ENCODE measurements at regions not wholly inside any gene's neighbourhood (a gene's known extent, or its start where the extent isn't known, plus 50 kb on each side); places are given as distances from the start of the nearest gene placed in this dataset.

DNA sequence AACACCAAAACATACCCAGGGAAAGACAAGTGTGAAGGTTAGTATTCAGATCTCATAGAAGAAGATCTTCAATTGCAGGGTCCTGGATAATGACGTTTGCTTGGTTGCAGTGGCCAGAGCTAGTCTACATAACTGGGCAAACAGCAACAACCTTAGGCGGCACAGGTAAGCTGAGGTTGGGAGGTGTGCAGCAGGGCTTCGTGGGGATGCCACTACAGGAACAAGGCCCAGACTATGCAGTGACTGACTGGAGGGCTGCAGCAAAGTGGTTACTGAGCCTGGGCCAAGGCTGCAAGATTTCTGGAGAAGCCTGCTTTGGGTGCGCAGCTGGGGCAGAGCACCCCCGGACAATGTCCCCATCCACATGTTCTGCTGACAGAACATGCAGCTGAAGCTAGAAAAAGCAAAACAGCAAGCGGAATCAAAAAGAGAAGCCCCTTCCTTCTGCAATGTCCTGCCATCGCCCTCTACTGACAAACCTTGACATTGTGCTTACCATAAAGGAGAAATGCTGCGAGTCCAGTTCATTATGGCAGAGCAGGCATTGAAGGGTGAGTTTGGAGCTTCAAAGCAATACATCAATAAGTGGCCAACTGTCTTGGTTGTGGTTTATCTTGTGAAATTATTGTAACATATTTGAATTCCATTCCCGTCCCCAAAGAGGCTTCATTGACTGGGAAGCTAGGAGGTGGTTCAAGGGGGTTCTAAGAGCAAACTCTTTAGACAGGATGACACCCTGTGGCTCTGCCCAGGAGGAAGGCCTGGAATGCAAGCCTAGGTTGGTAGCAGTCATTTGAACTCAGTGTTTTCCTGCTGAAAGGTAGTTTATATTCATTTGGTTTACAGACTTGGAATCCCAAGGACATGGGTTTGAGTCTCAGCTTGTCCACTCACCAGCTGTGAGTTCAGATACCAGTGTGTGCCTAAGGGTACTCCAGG lies 217.0 kb downstream of the PDCD6IP start:
- Histone ChIP-seq H3K4me3 (replicated peaks; ENCODE audit: insufficient read depth, low read length) (no peak overlapping the region), H3K27ac (replicated peaks) (no peak overlapping the region), H3K27me3 (ENCODE audit: insufficient read depth, poor library complexity, severe bottlenecking) (no peaks in the 10 kb centered on the region)
- TF ChIP-seq, protein P1, sequence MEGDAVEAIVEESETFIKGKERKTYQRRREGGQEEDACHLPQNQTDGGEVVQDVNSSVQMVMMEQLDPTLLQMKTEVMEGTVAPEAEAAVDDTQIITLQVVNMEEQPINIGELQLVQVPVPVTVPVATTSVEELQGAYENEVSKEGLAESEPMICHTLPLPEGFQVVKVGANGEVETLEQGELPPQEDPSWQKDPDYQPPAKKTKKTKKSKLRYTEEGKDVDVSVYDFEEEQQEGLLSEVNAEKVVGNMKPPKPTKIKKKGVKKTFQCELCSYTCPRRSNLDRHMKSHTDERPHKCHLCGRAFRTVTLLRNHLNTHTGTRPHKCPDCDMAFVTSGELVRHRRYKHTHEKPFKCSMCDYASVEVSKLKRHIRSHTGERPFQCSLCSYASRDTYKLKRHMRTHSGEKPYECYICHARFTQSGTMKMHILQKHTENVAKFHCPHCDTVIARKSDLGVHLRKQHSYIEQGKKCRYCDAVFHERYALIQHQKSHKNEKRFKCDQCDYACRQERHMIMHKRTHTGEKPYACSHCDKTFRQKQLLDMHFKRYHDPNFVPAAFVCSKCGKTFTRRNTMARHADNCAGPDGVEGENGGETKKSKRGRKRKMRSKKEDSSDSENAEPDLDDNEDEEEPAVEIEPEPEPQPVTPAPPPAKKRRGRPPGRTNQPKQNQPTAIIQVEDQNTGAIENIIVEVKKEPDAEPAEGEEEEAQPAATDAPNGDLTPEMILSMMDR (IDR thresholded peaks at IDR 0.05; ENCODE audit: insufficient read depth, low read length) = no peak
- TF ChIP-seq POLR2AphosphoS5 (IDR thresholded peaks at IDR 0.05; ENCODE audit: low read depth) = no peak
- TF ChIP-seq GABPA (IDR thresholded peaks at IDR 0.05; ENCODE audit: low read depth) = no peak
- TF ChIP-seq, protein P2, sequence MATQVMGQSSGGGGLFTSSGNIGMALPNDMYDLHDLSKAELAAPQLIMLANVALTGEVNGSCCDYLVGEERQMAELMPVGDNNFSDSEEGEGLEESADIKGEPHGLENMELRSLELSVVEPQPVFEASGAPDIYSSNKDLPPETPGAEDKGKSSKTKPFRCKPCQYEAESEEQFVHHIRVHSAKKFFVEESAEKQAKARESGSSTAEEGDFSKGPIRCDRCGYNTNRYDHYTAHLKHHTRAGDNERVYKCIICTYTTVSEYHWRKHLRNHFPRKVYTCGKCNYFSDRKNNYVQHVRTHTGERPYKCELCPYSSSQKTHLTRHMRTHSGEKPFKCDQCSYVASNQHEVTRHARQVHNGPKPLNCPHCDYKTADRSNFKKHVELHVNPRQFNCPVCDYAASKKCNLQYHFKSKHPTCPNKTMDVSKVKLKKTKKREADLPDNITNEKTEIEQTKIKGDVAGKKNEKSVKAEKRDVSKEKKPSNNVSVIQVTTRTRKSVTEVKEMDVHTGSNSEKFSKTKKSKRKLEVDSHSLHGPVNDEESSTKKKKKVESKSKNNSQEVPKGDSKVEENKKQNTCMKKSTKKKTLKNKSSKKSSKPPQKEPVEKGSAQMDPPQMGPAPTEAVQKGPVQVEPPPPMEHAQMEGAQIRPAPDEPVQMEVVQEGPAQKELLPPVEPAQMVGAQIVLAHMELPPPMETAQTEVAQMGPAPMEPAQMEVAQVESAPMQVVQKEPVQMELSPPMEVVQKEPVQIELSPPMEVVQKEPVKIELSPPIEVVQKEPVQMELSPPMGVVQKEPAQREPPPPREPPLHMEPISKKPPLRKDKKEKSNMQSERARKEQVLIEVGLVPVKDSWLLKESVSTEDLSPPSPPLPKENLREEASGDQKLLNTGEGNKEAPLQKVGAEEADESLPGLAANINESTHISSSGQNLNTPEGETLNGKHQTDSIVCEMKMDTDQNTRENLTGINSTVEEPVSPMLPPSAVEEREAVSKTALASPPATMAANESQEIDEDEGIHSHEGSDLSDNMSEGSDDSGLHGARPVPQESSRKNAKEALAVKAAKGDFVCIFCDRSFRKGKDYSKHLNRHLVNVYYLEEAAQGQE (IDR thresholded peaks at IDR 0.05; ENCODE audit: insufficient replicate concordance, low read depth) = no peak
- TF ChIP-seq SPI1 (IDR thresholded peaks at IDR 0.05; ENCODE audit: borderline replicate concordance, low read depth) = no peak
- DNase-seq (ENCODE audit: low read depth in 1 of 2, low spot score in 1 of 2) = peak in 1 of 2 experiments; percentile 10

DNA sequence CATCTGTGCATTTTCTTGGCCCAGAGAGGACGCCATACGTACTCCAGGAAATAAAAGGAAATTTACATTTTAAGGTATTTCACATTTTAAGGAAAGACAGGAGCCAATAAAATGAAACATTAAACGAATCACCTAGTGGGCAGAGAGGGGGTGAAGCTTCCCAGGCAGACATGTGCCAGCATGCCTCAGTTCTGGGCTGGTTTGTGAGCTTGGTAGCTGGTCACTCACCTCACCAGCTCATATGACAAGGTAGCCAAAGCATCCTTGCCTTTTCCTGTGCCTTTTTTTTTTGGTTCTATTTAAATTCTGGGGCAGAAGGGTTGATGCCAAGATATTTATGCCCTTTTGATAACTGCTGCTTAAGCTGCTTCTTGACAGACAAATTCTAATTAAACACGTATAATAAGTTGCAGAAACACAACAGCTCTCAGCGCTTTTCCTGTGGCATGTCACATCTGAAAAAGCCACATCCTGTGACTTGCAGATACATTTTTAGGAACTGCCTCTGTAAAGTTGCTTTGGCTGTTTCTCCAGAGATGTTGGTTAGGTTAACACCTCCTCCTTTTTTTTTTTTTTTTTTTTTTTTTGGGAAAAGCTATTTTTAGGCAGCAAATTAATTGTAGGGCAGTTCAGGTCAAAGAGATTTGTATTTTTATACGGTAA lies 218.6 kb downstream of the PDCD6IP start:
- Histone ChIP-seq H3K27ac (replicated peaks) (peak overlapping the region; percentile 55), H3K27me3 (ENCODE audit: insufficient read depth, poor library complexity, severe bottlenecking) (no peaks in the 10 kb centered on the region), H3K4me3 (replicated peaks; ENCODE audit: insufficient read depth, low read length) (no peak overlapping the region)
- peak; percentile 80 for TF ChIP-seq SPI1 (IDR thresholded peaks at IDR 0.05; ENCODE audit: borderline replicate concordance, low read depth)
- TF ChIP-seq, protein P1 (IDR thresholded peaks at IDR 0.05; ENCODE audit: insufficient read depth, low read length) = no peak
- peak; percentile 32; the same call in 1 of the 2 replicates for TF ChIP-seq GABPA (IDR thresholded peaks at IDR 0.05; ENCODE audit: low read depth)
- peak in 1 of 2 experiments; percentile 57 for DNase-seq (ENCODE audit: low read depth in 1 of 2, low spot score in 1 of 2)

DNA sequence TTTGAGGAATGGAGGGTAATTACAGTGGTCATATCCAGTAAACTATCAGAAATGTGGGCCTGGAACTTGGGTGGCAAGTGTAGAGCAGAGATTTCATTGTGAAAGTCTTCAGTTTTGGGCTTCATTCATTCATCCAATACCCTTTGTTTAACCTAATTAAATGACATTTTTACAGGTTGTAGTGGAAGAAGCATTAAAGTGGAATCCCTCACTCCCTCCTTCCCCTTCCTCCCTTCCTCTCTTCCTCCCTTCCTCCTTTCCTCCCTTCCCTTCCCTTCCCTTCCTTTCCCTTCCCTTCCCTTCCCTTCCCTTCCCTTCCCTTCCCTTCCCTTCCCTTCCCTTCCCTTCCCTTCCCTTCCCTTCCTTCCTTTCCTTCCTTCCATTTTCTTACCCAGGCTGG lies 219.3 kb downstream of the PDCD6IP start:
- no peak for DNase-seq (ENCODE audit: low read depth in 1 of 2, low spot score in 1 of 2)
- Histone ChIP-seq H3K27ac (replicated peaks) (no peak overlapping the region), H3K4me3 (replicated peaks; ENCODE audit: insufficient read depth, low read length) (no peak overlapping the region), H3K27me3 (ENCODE audit: insufficient read depth, poor library complexity, severe bottlenecking) (no peaks in the 10 kb centered on the region)
- TF ChIP-seq SPI1 (IDR thresholded peaks at IDR 0.05; ENCODE audit: borderline replicate concordance, low read depth) (no peak), GABPA (IDR thresholded peaks at IDR 0.05; ENCODE audit: low read depth) (no peak), POLR2AphosphoS5 (IDR thresholded peaks at IDR 0.05; ENCODE audit: low read depth) (no peak)
- TF ChIP-seq, protein P1 (IDR thresholded peaks at IDR 0.05; ENCODE audit: insufficient read depth, low read length) = no peak
- TF ChIP-seq, protein P2 (IDR thresholded peaks at IDR 0.05; ENCODE audit: insufficient replicate concordance, low read depth) = no peak

Measured in HL-60 (cell line).